PC-3 (cell line): ENCODE measurements at regions not wholly inside any gene's neighbourhood (a gene's known extent, or its start where the extent isn't known, plus 50 kb on each side); places are given as distances from the start of the nearest gene placed in this dataset.

Source experiments
- ATAC-seq: fragments of 200-7000 bp; cut with Tn5 transposase; 2 replicates; pipeline ENCODE4 v1.9.1; 2020; ENCODE audit warnings: mild to moderate bottlenecking, moderate library complexity
- BruUV-seq: library from RNA; stranded (reverse); fragments of 400-500 nt; replicated peaks from 2 replicates; lab custom pipeline; 2021; lab: Mats Ljungman, UMichigan
- CTCF ChIA-PET: fragments of 300-600 bp; sonication (Branson Sonifier 250); formaldehyde crosslinking; loops from one replicate; lab custom pipeline; 2022; ENCODE audit warnings: antibody characterized with exemption; lab: Charles Lee
- POLR2A ChIA-PET: fragments of 300-600 bp; sonication (Branson Sonifier 250); formaldehyde crosslinking; loops from one replicate; lab custom pipeline; 2022; ENCODE audit warnings: antibody characterized with exemption; ENCODE audit not compliant: unreplicated experiment; lab: Charles Lee
- DNase-seq: peaks from one replicate; pipeline ENCODE4 v3.0.0-alpha.2; 2015
- H2AFZ ChIP-seq: fragments of 300-600 bp; sonication (generic); 2 replicates; pipeline ENCODE4 v1.6.0; 2016; ENCODE audit warnings: antibody characterized with exemption, low read length
- H3F3A ChIP-seq: fragments of 300-600 bp; sonication (generic); one replicate; pipeline ENCODE4 v1.6.0; 2017; ENCODE audit warnings: antibody characterized with exemption, low read length, control low read depth, mild to moderate bottlenecking; ENCODE audit not compliant: unreplicated experiment
- H3K27ac ChIP-seq: fragments of 300-600 bp; sonication (generic); 2 replicates; pipeline ENCODE4 v1.5.1; 2016; ENCODE audit warnings: mild to moderate bottlenecking, low read length
- H3K27me3 ChIP-seq: fragments of 300-600 bp; sonication (generic); 2 replicates; pipeline ENCODE4 v1.6.1; 2016; ENCODE audit warnings: low read length, mixed read lengths
- H3K36me3 ChIP-seq: fragments of 300-600 bp; sonication (generic); 2 replicates; pipeline ENCODE4 v1.6.1; 2016; ENCODE audit warnings: low read depth, mixed run types, low read length, mixed read lengths
- H3K4me1 ChIP-seq: fragments of 300-600 bp; sonication (generic); 2 replicates; pipeline ENCODE4 v1.5.1; 2016; ENCODE audit warnings: low read length; ENCODE audit not compliant: insufficient read depth
- H3K4me2 ChIP-seq: fragments of 300-600 bp; sonication (generic); 2 replicates; pipeline ENCODE4 v1.6.0; 2016; ENCODE audit warnings: low read length
- H3K4me3 ChIP-seq: fragments of 300-600 bp; sonication (generic); 2 replicates; pipeline ENCODE4 v1.5.1; 2016; ENCODE audit warnings: mild to moderate bottlenecking, low read length, mixed read lengths
- H3K79me2 ChIP-seq: fragments of 300-600 bp; sonication (generic); 2 replicates; pipeline ENCODE4 v1.6.1; 2017; ENCODE audit warnings: low read length, mixed read lengths
- H3K9ac ChIP-seq: fragments of 300-600 bp; sonication (generic); 2 replicates; pipeline ENCODE4 v1.6.0; 2016; ENCODE audit warnings: mild to moderate bottlenecking, low read length
- H3K9me2 ChIP-seq: fragments of 300-600 bp; sonication (generic); replicated peaks from 2 replicates; pipeline ENCODE4 v1.6.1; 2016; ENCODE audit warnings: mixed run types, low read length, mixed read lengths
- H3K9me3 ChIP-seq: fragments of 300-600 bp; sonication (generic); 2 replicates; pipeline ENCODE4 v1.6.1; 2016; ENCODE audit warnings: low read length, mixed read lengths
- H4K20me1 ChIP-seq: fragments of 300-600 bp; sonication (generic); 2 replicates; pipeline ENCODE4 v1.6.1; 2016; ENCODE audit warnings: low read length, mixed read lengths
- CTCF ChIP-seq: fragments of 300-600 bp; sonication (generic); conservative IDR thresholded peaks from 2 replicates; pipeline ENCODE4 v1.5.1; 2017; ENCODE audit warnings: antibody characterized with exemption, low read depth, mild to moderate bottlenecking, low read length
- EZH2 ChIP-seq: fragments of 300-600 bp; sonication (generic); IDR thresholded peaks from one replicate; pipeline ENCODE4 v1.6.1; 2017; ENCODE audit warnings: antibody characterized with exemption, mild to moderate bottlenecking, low read length; ENCODE audit not compliant: unreplicated experiment
- EZH2phosphoT487 ChIP-seq: fragments of 300-600 bp; sonication (generic); IDR thresholded peaks from 2 replicates; pipeline ENCODE4 v1.6.1; 2018; ENCODE audit warnings: mild to moderate bottlenecking, antibody characterized with exemption, low read length, borderline replicate concordance
- intact Hi-C: fragments of 100-400 bp; cut with micrococcal nuclease; formaldehyde crosslinking; loops from 2 replicates; pipeline ENCODE4 v1.9.0; 2023

- peaks cover 26% of the 10 kb centered on the region for H3K36me3 ChIP-seq
- no peak for DNase-seq
- peak overlapping the region; percentile 98 for H3K27ac ChIP-seq
- no peaks in the 10 kb centered on the region for H3K27me3 ChIP-seq
- H3K79me2 ChIP-seq: peaks cover 97% of the 10 kb centered on the region
- TF ChIP-seq EZH2 (no peak), EZH2phosphoT487 (no peak), CTCF (no peak)
- H4K20me1 ChIP-seq: no peaks in the 10 kb centered on the region
- ChIA-PET POLR2A (no interaction called here), CTCF (interaction anchor here (1.2 kb wide), 1 partner anchor 23 kb away, joined by 5 read pairs; no protein-coding TSS in a partner anchor)
- H2AFZ ChIP-seq: no peak overlapping the region
- H3K9ac ChIP-seq: no peak overlapping the region
- H3K9me3 ChIP-seq: no peaks in the 10 kb centered on the region
- no peak overlapping the region for H3K4me2 ChIP-seq
- peaks cover 85% of the 10 kb centered on the region for H3K4me1 ChIP-seq
- no peak for ATAC-seq
- no peaks in the 10 kb centered on the region for H3K9me2 ChIP-seq
- H3F3A ChIP-seq: peaks cover 3% of the 10 kb centered on the region
- intact Hi-C loops: no loop called here
- BruUV-seq: no TSS peak
- no peak overlapping the region for H3K4me3 ChIP-seq
Measured at GRCh38 chrX:45778616-45779015, 577.9 kb upstream of the DIPK2B start.

GRCh38 chrX:45777366-45777765 lies 576.7 kb upstream of the DIPK2B start:
- Histone ChIP-seq H3K4me3 (no peak overlapping the region), H3K4me2 (no peak overlapping the region), H3K27me3 (no peaks in the 10 kb centered on the region), H3K9me3 (no peaks in the 10 kb centered on the region), H3K27ac (peak overlapping the region; percentile 98), H3F3A (peaks cover 11% of the 10 kb centered on the region), H2AFZ (no peak overlapping the region), H3K4me1 (peaks cover 85% of the 10 kb centered on the region), H3K9me2 (no peaks in the 10 kb centered on the region), H4K20me1 (no peaks in the 10 kb centered on the region), H3K79me2 (peaks cover 97% of the 10 kb centered on the region), H3K9ac (no peak overlapping the region), H3K36me3 (peaks cover 31% of the 10 kb centered on the region)
- TF ChIP-seq EZH2phosphoT487 (no peak), CTCF (no peak)
- DNase-seq: no peak
- BruUV-seq: no TSS peak
- intact Hi-C loops: no loop called here
- POLR2A ChIA-PET: interaction anchor here (0.6 kb wide), 1 partner anchor 1509 kb away, joined by 3 read pairs; no protein-coding TSS in a partner anchor
- CTCF ChIA-PET: interaction anchor here (1.2 kb wide), 1 partner anchor 24 kb away, joined by 5 read pairs; no protein-coding TSS in a partner anchor
- ATAC-seq: no peak

- POLR2A ChIA-PET: interaction anchor here (0.6 to 1.0 kb wide), 5 partner anchors 11 to 295 kb away, joined by 3 to 10 read pairs (median 3); no protein-coding TSS in a partner anchor
Measured at GRCh38 chrX:45775468-45775867, 574.8 kb upstream of the DIPK2B start.

More at GRCh38 chrX:45775468-45775867, 574.8 kb upstream of the DIPK2B start:
- Histone ChIP-seq H3K4me2 (peak overlapping the region; percentile 86), H3K9me2 (no peaks in the 10 kb centered on the region), H3K27ac (peak overlapping the region; percentile 98), H3K9me3 (no peaks in the 10 kb centered on the region), H3F3A (peaks cover 26% of the 10 kb centered on the region), H3K27me3 (no peaks in the 10 kb centered on the region), H3K9ac (peak overlapping the region; percentile 80), H3K4me3 (peak overlapping the region; percentile 63), H3K36me3 (peaks cover 29% of the 10 kb centered on the region), H2AFZ (no peak overlapping the region), H4K20me1 (no peaks in the 10 kb centered on the region), H3K79me2 (peaks cover 95% of the 10 kb centered on the region), H3K4me1 (peaks cover 78% of the 10 kb centered on the region)
- BruUV-seq: no TSS peak
- TF ChIP-seq EZH2phosphoT487 (no peak), CTCF (no peak), EZH2 (no peak)
- DNase-seq (peak; percentile 92), ATAC-seq (peak; percentile 49)
- intact Hi-C loops: no loop called here
- CTCF ChIA-PET: interaction anchor here (1.3 kb wide), 1 partner anchor 26 kb away, joined by 4 read pairs; no protein-coding TSS in a partner anchor
